Adrenal gland (tissue), 5 donors: ENCODE measurements at regions not wholly inside any gene's neighbourhood (a gene's known extent, or its start where the extent isn't known, plus 50 kb on each side); places are given as distances from the start of the nearest gene placed in this dataset.

Experiments used
- CTCF ChIP-seq, 6 experiments: fragments of 450-650 bp in 4 of 6; fragments of 200-600 bp in 2 of 6; sonication (generic) in 1 of 6; IDR thresholded peaks; 1 replicate in 5 of 6; 2 replicates in 1 of 6; pipeline versions ENCODE4 v1.5.1 to v1.8.0; 2016 to 2021; ENCODE audit warnings: antibody characterized with exemption in 6 of 6, mild to moderate bottlenecking in 2 of 6, moderate library complexity in 1 of 6
- POLR2A ChIP-seq, 2 donors: fragments of 450-650 bp; IDR thresholded peaks; one replicate each; pipeline ENCODE4 v1.6.1; 2017; ENCODE audit warnings: antibody characterized with exemption in 2 of 2, mild to moderate bottlenecking in 2 of 2, moderate library complexity in 1 of 2
- donor health status: DM: no; HTN: no; CAD: no.

- no peak for TF ChIP-seq CTCF (IDR thresholded peaks at IDR 0.05)
- TF ChIP-seq POLR2A (IDR thresholded peaks at IDR 0.05): no peak
Measured at GRCh38 chr4:179728305-179728704, 2286.1 kb upstream of the AGA start.
